ENCODE measurements at regions not wholly inside any gene's neighbourhood (a gene's known extent, or its start where the extent isn't known, plus 50 kb on each side); places are given as distances from the start of the nearest gene placed in this dataset.

DNA sequence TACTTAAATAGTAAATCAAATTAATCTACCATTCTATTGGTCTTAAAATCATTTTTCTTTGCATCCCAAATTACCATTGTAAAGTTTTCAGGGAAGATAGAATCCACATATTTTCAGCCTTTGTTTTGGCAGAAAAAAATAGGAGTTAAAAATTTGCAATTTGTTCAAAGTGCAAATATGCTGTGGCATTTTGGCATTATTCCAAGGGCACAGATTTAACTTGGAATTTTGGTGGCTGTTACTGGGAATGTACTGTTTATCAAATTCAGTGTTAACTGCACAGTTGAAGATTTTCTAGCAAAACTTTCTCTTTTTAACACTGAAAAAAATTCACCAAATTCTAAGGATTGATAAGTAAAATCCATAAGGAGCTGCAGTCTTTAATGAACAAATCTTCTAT is 151.0 kb upstream of the HDAC9 start:
- no peak for TF ChIP-seq CEBPB (IDR thresholded peaks at IDR 0.05; ENCODE audit: borderline replicate concordance in 1 of 2, low read depth in 2 of 2, low read length in 2 of 2)
- TF ChIP-seq CTCF (IDR thresholded peaks at IDR 0.05 in 2 of 3, conservative IDR thresholded peaks at IDR 0.05 in 1 of 3; ENCODE audit: control insufficient read depth in 2 of 3, extremely low read depth in 1 of 3, insufficient read depth in 1 of 3, low read depth in 3 of 3, low read length in 3 of 3): no peak
- no peak for TF ChIP-seq POLR2A (IDR thresholded peaks at IDR 0.05; ENCODE audit: low read depth, low read length)
- TF ChIP-seq SPI1 (IDR thresholded peaks at IDR 0.05; ENCODE audit: borderline replicate concordance, insufficient read depth, low read depth, low read length): no peak
- TF ChIP-seq EZH2 (IDR thresholded peaks at IDR 0.05; ENCODE audit: borderline replicate concordance, control insufficient read depth, low read depth, low read length): no peak
- no peak for TF ChIP-seq NFYA (IDR thresholded peaks at IDR 0.05; ENCODE audit: borderline replicate concordance, low read depth, low read length)
- no peak for TF ChIP-seq REST (IDR thresholded peaks at IDR 0.05; ENCODE audit: low read depth, low read length)
- TF ChIP-seq, protein P1, sequence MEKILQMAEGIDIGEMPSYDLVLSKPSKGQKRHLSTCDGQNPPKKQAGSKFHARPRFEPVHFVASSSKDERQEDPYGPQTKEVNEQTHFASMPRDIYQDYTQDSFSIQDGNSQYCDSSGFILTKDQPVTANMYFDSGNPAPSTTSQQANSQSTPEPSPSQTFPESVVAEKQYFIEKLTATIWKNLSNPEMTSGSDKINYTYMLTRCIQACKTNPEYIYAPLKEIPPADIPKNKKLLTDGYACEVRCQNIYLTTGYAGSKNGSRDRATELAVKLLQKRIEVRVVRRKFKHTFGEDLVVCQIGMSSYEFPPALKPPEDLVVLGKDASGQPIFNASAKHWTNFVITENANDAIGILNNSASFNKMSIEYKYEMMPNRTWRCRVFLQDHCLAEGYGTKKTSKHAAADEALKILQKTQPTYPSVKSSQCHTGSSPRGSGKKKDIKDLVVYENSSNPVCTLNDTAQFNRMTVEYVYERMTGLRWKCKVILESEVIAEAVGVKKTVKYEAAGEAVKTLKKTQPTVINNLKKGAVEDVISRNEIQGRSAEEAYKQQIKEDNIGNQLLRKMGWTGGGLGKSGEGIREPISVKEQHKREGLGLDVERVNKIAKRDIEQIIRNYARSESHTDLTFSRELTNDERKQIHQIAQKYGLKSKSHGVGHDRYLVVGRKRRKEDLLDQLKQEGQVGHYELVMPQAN (conservative IDR thresholded peaks at IDR 0.05): no peak
- TF ChIP-seq, protein P2, sequence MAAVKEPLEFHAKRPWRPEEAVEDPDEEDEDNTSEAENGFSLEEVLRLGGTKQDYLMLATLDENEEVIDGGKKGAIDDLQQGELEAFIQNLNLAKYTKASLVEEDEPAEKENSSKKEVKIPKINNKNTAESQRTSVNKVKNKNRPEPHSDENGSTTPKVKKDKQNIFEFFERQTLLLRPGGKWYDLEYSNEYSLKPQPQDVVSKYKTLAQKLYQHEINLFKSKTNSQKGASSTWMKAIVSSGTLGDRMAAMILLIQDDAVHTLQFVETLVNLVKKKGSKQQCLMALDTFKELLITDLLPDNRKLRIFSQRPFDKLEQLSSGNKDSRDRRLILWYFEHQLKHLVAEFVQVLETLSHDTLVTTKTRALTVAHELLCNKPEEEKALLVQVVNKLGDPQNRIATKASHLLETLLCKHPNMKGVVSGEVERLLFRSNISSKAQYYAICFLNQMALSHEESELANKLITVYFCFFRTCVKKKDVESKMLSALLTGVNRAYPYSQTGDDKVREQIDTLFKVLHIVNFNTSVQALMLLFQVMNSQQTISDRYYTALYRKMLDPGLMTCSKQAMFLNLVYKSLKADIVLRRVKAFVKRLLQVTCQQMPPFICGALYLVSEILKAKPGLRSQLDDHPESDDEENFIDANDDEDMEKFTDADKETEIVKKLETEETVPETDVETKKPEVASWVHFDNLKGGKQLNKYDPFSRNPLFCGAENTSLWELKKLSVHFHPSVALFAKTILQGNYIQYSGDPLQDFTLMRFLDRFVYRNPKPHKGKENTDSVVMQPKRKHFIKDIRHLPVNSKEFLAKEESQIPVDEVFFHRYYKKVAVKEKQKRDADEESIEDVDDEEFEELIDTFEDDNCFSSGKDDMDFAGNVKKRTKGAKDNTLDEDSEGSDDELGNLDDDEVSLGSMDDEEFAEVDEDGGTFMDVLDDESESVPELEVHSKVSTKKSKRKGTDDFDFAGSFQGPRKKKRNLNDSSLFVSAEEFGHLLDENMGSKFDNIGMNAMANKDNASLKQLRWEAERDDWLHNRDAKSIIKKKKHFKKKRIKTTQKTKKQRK (IDR thresholded peaks at IDR 0.05; ENCODE audit: low read depth, low read length): no peak
- TF ChIP-seq FOXK2 (IDR thresholded peaks at IDR 0.05): no peak
- TF ChIP-seq, protein P3, sequence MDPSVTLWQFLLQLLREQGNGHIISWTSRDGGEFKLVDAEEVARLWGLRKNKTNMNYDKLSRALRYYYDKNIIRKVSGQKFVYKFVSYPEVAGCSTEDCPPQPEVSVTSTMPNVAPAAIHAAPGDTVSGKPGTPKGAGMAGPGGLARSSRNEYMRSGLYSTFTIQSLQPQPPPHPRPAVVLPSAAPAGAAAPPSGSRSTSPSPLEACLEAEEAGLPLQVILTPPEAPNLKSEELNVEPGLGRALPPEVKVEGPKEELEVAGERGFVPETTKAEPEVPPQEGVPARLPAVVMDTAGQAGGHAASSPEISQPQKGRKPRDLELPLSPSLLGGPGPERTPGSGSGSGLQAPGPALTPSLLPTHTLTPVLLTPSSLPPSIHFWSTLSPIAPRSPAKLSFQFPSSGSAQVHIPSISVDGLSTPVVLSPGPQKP (IDR thresholded peaks at IDR 0.05; ENCODE audit: low read depth, low read length): no peak
- TF ChIP-seq EP300 (IDR thresholded peaks at IDR 0.05; ENCODE audit: borderline replicate concordance in 1 of 2, control insufficient read depth in 1 of 2, low read depth in 2 of 2, low read length in 2 of 2): no peak
- no peak for TF ChIP-seq RFX5 (IDR thresholded peaks at IDR 0.05; ENCODE audit: low read depth, low read length)
